ENCODE measurements at regions not wholly inside any gene's neighbourhood (a gene's known extent, or its start where the extent isn't known, plus 50 kb on each side); places are given as distances from the start of the nearest gene placed in this dataset.

DNA sequence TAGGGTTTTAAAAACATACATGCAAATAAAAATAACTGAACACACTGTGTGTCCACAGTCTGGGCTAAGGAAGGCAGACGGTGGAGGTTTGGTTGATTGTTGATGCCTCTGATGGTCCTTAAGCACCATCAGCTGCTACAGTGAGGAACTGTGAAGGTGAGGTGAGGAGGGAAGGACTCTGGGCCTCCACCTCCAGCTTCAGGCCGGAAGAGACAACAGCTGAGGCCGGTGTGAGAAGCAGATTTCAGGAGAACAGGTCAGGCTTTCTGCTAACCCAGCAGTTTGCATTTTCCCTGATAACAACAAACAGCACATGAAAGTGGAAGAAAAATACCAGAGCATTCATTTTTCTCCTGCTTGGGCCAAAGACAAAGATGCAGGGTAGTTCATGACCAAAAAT is 189.9 kb upstream of the AJAP1 start:
- no peaks in the 10 kb centered on the region for H3K27me3 ChIP-seq
- no peaks in the 10 kb centered on the region for H3K9me3 ChIP-seq
- intact Hi-C loops (cut with DNase I) = no loop called here
- no peak overlapping the region for H3K27ac ChIP-seq
- 82 to 85% (median 83%) methylated on average over 3 of the region's 3 CpGs for WGBS, 4 donors
- H3K36me3 ChIP-seq = no peaks in the 10 kb centered on the region
- ATAC-seq (no peak), DNase-seq (no peak)
- TF ChIP-seq, protein P1, sequence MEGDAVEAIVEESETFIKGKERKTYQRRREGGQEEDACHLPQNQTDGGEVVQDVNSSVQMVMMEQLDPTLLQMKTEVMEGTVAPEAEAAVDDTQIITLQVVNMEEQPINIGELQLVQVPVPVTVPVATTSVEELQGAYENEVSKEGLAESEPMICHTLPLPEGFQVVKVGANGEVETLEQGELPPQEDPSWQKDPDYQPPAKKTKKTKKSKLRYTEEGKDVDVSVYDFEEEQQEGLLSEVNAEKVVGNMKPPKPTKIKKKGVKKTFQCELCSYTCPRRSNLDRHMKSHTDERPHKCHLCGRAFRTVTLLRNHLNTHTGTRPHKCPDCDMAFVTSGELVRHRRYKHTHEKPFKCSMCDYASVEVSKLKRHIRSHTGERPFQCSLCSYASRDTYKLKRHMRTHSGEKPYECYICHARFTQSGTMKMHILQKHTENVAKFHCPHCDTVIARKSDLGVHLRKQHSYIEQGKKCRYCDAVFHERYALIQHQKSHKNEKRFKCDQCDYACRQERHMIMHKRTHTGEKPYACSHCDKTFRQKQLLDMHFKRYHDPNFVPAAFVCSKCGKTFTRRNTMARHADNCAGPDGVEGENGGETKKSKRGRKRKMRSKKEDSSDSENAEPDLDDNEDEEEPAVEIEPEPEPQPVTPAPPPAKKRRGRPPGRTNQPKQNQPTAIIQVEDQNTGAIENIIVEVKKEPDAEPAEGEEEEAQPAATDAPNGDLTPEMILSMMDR (IDR thresholded peaks at IDR 0.05) = no peak
- TF ChIP-seq POLR2A (IDR thresholded peaks at IDR 0.05) = no peak
- peaks cover 0 to 16% (median 5%) of the 10 kb centered on the region in 12 donors for H3K4me1 ChIP-seq
- no peak overlapping the region for H3K4me3 ChIP-seq

DNA sequence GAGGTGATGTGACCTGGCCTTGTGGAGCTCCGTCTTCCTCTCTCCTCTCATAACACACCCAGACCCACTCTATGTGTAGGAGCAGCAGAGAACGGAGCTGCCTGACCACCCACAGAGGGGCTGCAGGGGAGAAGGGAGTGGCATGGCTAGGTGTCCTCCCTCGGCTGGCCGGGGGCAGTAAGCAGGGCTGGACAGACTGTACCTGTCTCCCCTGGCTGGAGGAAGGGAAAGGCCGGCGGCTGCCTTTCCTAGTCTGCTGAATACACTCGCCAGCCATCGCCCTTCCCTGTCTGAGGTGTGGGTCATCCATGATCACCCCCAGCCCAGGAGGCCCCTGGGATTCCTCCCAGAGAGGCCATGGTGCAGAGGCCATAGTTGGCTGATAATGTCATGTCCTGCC is 187.2 kb upstream of the AJAP1 start:
- intact Hi-C loops (cut with DNase I) = no loop called here
- WGBS, 4 donors = 79 to 86% (median 82%) methylated on average over 6 to 8 of the region's 8 CpGs
- Histone ChIP-seq H3K4me1 (peaks cover 0 to 16% (median 5%) of the 10 kb centered on the region in 12 donors), H3K9me3 (no peaks in the 10 kb centered on the region), H3K4me3 (no peak overlapping the region), H3K27ac (no peak overlapping the region), H3K36me3 (no peaks in the 10 kb centered on the region), H3K27me3 (no peaks in the 10 kb centered on the region)
- DNase-seq = no peak
- TF ChIP-seq POLR2A (IDR thresholded peaks at IDR 0.05) = no peak
- TF ChIP-seq, protein P1 (IDR thresholded peaks at IDR 0.05) = no peak
- no peak for ATAC-seq

DNA sequence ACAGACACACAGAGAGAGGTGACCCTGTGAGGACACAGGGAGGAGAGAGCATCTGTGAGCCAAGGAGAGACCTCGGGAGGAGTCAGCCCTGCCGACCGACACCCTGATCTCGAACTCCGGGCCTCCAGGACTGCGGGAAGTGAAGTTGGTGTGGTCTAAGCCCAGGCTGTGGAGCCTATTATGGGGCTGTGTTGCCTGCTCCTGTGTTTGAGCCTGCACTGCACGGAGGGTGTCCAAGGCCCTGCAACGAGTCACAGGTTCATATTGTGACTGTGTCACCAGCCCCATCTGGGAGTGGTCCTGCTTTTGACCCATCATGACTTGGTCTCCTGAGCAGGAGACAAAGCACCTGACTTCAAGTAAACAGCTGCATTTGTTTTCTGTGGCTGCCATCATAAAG is 186.0 kb upstream of the AJAP1 start:
- 85 to 96% (median 87%) methylated on average over 6 to 8 of the region's 8 CpGs for WGBS, 4 donors
- H3K27ac ChIP-seq = no peak overlapping the region
- intact Hi-C loops (cut with DNase I) = no loop called here
- TF ChIP-seq, protein P1 (IDR thresholded peaks at IDR 0.05) = no peak
- TF ChIP-seq POLR2A (IDR thresholded peaks at IDR 0.05) = no peak
- ATAC-seq (no peak), DNase-seq (no peak)
- H3K36me3 ChIP-seq = no peaks in the 10 kb centered on the region
- peaks cover 0 to 6% (median 0%) of the 10 kb centered on the region in 12 donors for H3K4me1 ChIP-seq
- no peaks in the 10 kb centered on the region for H3K9me3 ChIP-seq
- no peaks in the 10 kb centered on the region for H3K27me3 ChIP-seq
- H3K4me3 ChIP-seq = no peak overlapping the region

DNA sequence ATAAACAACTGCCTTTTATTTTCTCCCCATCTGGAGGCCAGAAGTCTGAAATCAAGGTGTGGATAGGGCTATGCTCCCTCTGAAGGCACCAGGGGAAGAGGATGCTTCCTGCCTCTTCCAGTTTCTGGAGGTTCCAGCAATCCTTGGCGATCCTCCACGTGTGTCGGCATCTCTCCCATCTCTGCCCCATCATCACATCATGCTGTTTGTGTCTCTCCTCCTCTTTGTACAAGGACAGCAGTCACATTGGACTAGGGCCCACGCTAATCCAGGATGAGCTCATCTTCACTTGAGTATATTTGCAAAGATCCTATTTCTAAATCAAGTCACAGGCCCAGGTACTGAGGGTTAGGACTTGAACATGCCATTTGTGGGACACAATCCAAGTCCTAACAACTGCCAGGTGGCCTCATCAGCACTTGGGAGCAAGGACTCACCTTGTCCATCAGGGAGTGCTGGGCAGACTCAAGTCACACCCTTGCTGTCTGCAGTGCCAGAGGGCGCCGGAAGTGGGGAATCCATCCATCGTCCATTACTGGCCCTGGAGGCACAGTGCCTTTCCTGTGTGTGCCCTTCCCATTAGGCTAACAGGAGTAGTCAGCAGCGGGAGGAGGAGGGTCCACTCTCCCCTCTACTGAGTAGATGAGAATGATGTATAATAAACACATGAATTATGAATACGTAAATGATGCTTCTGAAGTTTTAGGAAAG is 185.4 kb upstream of the AJAP1 start:
- no peak for ATAC-seq
- H3K9me3 ChIP-seq = no peaks in the 10 kb centered on the region
- no peak for DNase-seq
- WGBS, 4 donors = 73 to 83% (median 81%) methylated on average over 9 of the region's 9 CpGs
- no peaks in the 10 kb centered on the region for H3K36me3 ChIP-seq
- peaks cover 0 to 1% (median 0%) of the 10 kb centered on the region in 12 donors for H3K4me1 ChIP-seq
- TF ChIP-seq, protein P1 (IDR thresholded peaks at IDR 0.05) = no peak
- no peak for TF ChIP-seq POLR2A (IDR thresholded peaks at IDR 0.05)
- intact Hi-C loops (cut with DNase I) = no loop called here
- H3K4me3 ChIP-seq = no peak overlapping the region
- no peaks in the 10 kb centered on the region for H3K27me3 ChIP-seq
- no peak overlapping the region for H3K27ac ChIP-seq
